LNCAP (cell line): ENCODE measurements at regions not wholly inside any gene's neighbourhood (a gene's known extent, or its start where the extent isn't known, plus 50 kb on each side); places are given as distances from the start of the nearest gene placed in this dataset.

Experiments
- CTCF ChIP-seq: fragments of 450-650 bp; IDR thresholded peaks from 2 replicates; pipeline ENCODE4 v1.5.1; 2017; ENCODE audit warnings: mild to moderate bottlenecking

GRCh38 chr5:2369178-2369577 is 382.3 kb downstream of the IRX2 start:
- TF ChIP-seq CTCF, result no peak

GRCh38 chr5:2366816-2367215 is 384.7 kb downstream of the IRX2 start:
- no peak for TF ChIP-seq CTCF

GRCh38 chr5:2357309-2357708 is 394.2 kb downstream of the IRX2 start:
- no peak for TF ChIP-seq CTCF

GRCh38 chr5:2355859-2356258 is 395.6 kb downstream of the IRX2 start:
- no peak for TF ChIP-seq CTCF

GRCh38 chr5:2353871-2354440 is 397.5 kb downstream of the IRX2 start:
- TF ChIP-seq CTCF, result no peak

- no peak for TF ChIP-seq CTCF
Measured at GRCh38 chr5:2353211-2353610, 398.3 kb downstream of the IRX2 start.

GRCh38 chr5:2352101-2352861 is 399.2 kb downstream of the IRX2 start:
- no peak for TF ChIP-seq CTCF
